Neuronal stem cell (in vitro differentiated cells): ENCODE measurements at regions not wholly inside any gene's neighbourhood (a gene's known extent, or its start where the extent isn't known, plus 50 kb on each side); places are given as distances from the start of the nearest gene placed in this dataset.

Experiments
- DNase-seq: peaks from one replicate; pipeline ENCODE4 v3.0.0-alpha.2; 2013; ENCODE audit warnings: low spot score
- H2AFZ ChIP-seq: one replicate; pipeline ENCODE4 v1.6.1; 2013; ENCODE audit warnings: mild to moderate bottlenecking, low read length, inconsistent platforms
- H2AK5ac ChIP-seq: 2 replicates; pipeline ENCODE4 v1.6.1; 2013; ENCODE audit warnings: low read depth, mild to moderate bottlenecking, inconsistent platforms, low read length, moderate library complexity, mixed read lengths
- H2BK120ac ChIP-seq: 2 replicates; pipeline ENCODE4 v1.6.1; 2013; ENCODE audit warnings: low read depth, mild to moderate bottlenecking, inconsistent platforms, low read length, moderate library complexity, mixed read lengths
- H2BK12ac ChIP-seq: one replicate; pipeline ENCODE4 v1.6.1; 2013; ENCODE audit warnings: low read length, inconsistent platforms
- H2BK15ac ChIP-seq: 2 replicates; pipeline ENCODE4 v1.6.1; 2013; ENCODE audit warnings: mild to moderate bottlenecking, low read length, inconsistent platforms, mixed read lengths
- H2BK5ac ChIP-seq: one replicate; pipeline ENCODE4 v1.6.1; 2013; ENCODE audit warnings: inconsistent platforms, mild to moderate bottlenecking, low read length, moderate library complexity
- H3K14ac ChIP-seq: one replicate; pipeline ENCODE4 v1.6.1; 2013; ENCODE audit warnings: low read length, inconsistent platforms
- H3K18ac ChIP-seq: 2 replicates; pipeline ENCODE4 v1.6.1; 2013; ENCODE audit warnings: low read length, inconsistent platforms
- H3K23ac ChIP-seq: 2 replicates; pipeline ENCODE4 v1.6.1; 2013; ENCODE audit warnings: low read depth, mild to moderate bottlenecking, mixed read lengths, low read length, inconsistent platforms; ENCODE audit not compliant: poor library complexity
- H3K27ac ChIP-seq: replicated peaks from 3 replicates; pipeline ENCODE4 v1.5.1; 2013; ENCODE audit warnings: low read length, inconsistent platforms
- H3K27me3 ChIP-seq, 3 experiments: 2 replicates each; pipeline ENCODE4 v1.6.1; 2013; ENCODE audit warnings: low read length in 3 of 3, mild to moderate bottlenecking in 2 of 3, inconsistent platforms in 1 of 3, low read depth in 1 of 3, mixed read lengths in 1 of 3, moderate library complexity in 1 of 3; ENCODE audit not compliant: control insufficient read depth in 3 of 3, insufficient read depth in 3 of 3
- H3K36me3 ChIP-seq, 2 donors: replicated peaks in 1 of 2; 2 replicates each; pipeline ENCODE4 v1.6.1; 2013; ENCODE audit warnings: low read length in 2 of 2; ENCODE audit not compliant: control insufficient read depth in 2 of 2, insufficient read depth in 2 of 2
- H3K4ac ChIP-seq: 2 replicates; pipeline ENCODE4 v1.6.1; 2013; ENCODE audit warnings: inconsistent platforms, mild to moderate bottlenecking, low read length, moderate library complexity
- H3K4me1 ChIP-seq, 2 donors: 1 replicate in 1 of 2; 2 replicates in 1 of 2; pipeline ENCODE4 v1.6.1; 2013; ENCODE audit warnings: low read length in 2 of 2, low read depth in 1 of 2; ENCODE audit not compliant: control insufficient read depth in 2 of 2, insufficient read depth in 1 of 2
- H3K4me2 ChIP-seq: one replicate; pipeline ENCODE4 v1.6.1; 2013; ENCODE audit warnings: mild to moderate bottlenecking, low read length, inconsistent platforms; ENCODE audit not compliant: insufficient read depth, poor library complexity, severe bottlenecking
- H3K4me3 ChIP-seq, 2 donors: 2 replicates each; pipeline ENCODE4 v1.5.1; 2013; ENCODE audit warnings: low read length in 2 of 2, mild to moderate bottlenecking in 2 of 2, inconsistent platforms in 1 of 2, moderate library complexity in 1 of 2
- H3K79me1 ChIP-seq: one replicate; pipeline ENCODE4 v1.6.1; 2013; ENCODE audit warnings: low read depth, mild to moderate bottlenecking, inconsistent platforms, low read length, moderate library complexity
- H3K9ac ChIP-seq: one replicate; pipeline ENCODE4 v1.6.1; 2013; ENCODE audit warnings: mild to moderate bottlenecking, low read depth, low read length, inconsistent platforms; ENCODE audit not compliant: poor library complexity
- H3K9me3 ChIP-seq, 2 donors: replicated peaks in 1 of 2; 2 replicates each; pipeline versions ENCODE3 to v1.6.1; 2013; ENCODE audit warnings: low read length in 2 of 2, mild to moderate bottlenecking in 2 of 2, inconsistent platforms in 1 of 2, low read depth in 1 of 2, mixed read lengths in 1 of 2, moderate library complexity in 1 of 2; ENCODE audit not compliant: control insufficient read depth in 2 of 2, insufficient read depth in 1 of 2
- H4K8ac ChIP-seq: one replicate; pipeline ENCODE4 v1.6.1; 2013; ENCODE audit warnings: low read depth, mild to moderate bottlenecking, inconsistent platforms, low read length, moderate library complexity
- H4K91ac ChIP-seq: one replicate; pipeline ENCODE4 v1.6.1; 2013; ENCODE audit warnings: low read length, low read depth, mild to moderate bottlenecking, inconsistent platforms; ENCODE audit not compliant: poor library complexity
- WGBS, 2 donors: extraction: QIAGEN DNeasy Blood & Tissue Kit; methylation state at CpG; one replicate each; pipeline ENCODE4 v1.1.7; 2013; ENCODE audit warnings: missing lambda C conversion rate in 2 of 2, mixed read lengths in 1 of 2; ENCODE audit not compliant: insufficient read length in 2 of 2, insufficient replicate concordance in 1 of 2; ENCODE audit errors: extremely low coverage in 2 of 2; 5-methylcytosine and 5-hydroxymethylcytosine counted together

- no peak overlapping the region for H3K4me2 ChIP-seq
- no peak overlapping the region for H3K18ac ChIP-seq
- no peak overlapping the region for H3K27ac ChIP-seq
- H4K91ac ChIP-seq = no peak overlapping the region
- H3K79me1 ChIP-seq = no peaks in the 10 kb centered on the region
- no peak overlapping the region for H2AK5ac ChIP-seq
- no peaks in the 10 kb centered on the region for H3K9me3 ChIP-seq
- H3K27me3 ChIP-seq = no peaks in the 10 kb centered on the region
- H2BK120ac ChIP-seq = no peak overlapping the region
- no peaks in the 10 kb centered on the region for H3K36me3 ChIP-seq
- no CpG with 5 or more reads among the region's 3 CpGs for WGBS, 2 donors
- no peak overlapping the region for H3K14ac ChIP-seq
- no peak for DNase-seq
- no peak overlapping the region for H3K23ac ChIP-seq
- H2BK5ac ChIP-seq = no peak overlapping the region
- H3K4me3 ChIP-seq = no peak overlapping the region
- peaks cover 0 to 15% of the 10 kb centered on the region in 2 donors for H3K4me1 ChIP-seq
- H2BK12ac ChIP-seq = no peak overlapping the region
- H2BK15ac ChIP-seq = no peak overlapping the region
- no peak overlapping the region for H4K8ac ChIP-seq
- H2AFZ ChIP-seq = no peak overlapping the region
- H3K9ac ChIP-seq = no peak overlapping the region
- H3K4ac ChIP-seq = no peak overlapping the region
Measured at GRCh38 chr9:108746001-108746400, 109.8 kb downstream of the ACTL7B start.

DNA sequence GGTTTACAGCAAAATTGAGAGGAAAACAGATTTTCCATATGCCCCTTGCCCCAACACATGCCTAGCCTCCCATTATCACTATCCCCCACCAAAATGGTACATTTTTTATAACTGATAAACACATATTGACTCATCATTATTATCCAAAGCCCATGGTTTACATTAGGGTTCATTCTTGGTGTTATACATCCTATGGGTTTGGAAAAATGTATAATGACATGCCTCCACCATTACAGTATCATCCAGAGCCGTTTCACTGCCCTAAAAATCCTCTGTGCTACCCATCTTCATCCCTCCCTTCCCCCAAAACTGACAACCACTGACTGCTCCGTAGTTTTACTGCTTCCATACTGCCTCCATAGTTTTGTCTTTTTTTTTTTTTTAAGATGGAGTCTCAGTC lies 111.1 kb downstream of the ACTL7B start:
- Histone ChIP-seq H2BK15ac (no peak overlapping the region), H3K4me2 (no peak overlapping the region), H3K4me1 (peaks cover 0 to 15% of the 10 kb centered on the region in 2 donors), H3K4me3 (no peak overlapping the region), H4K91ac (no peak overlapping the region), H3K36me3 (no peaks in the 10 kb centered on the region), H3K27ac (no peak overlapping the region), H2AK5ac (no peak overlapping the region), H3K4ac (no peak overlapping the region), H3K14ac (no peak overlapping the region), H2BK120ac (no peak overlapping the region), H4K8ac (no peak overlapping the region), H3K79me1 (no peaks in the 10 kb centered on the region), H3K18ac (no peak overlapping the region), H3K27me3 (no peaks in the 10 kb centered on the region), H2BK12ac (no peak overlapping the region), H2BK5ac (no peak overlapping the region), H3K23ac (no peak overlapping the region), H3K9me3 (no peaks in the 10 kb centered on the region), H2AFZ (no peak overlapping the region), H3K9ac (no peak overlapping the region)
- no CpG with 5 or more reads among the region's 2 CpGs for WGBS, 2 donors
- DNase-seq = no peak

GRCh38 chr9:108743901-108744371 lies 111.8 kb downstream of the ACTL7B start:
- Histone ChIP-seq H3K23ac (no peak overlapping the region), H3K4me1 (peaks cover 0 to 12% of the 10 kb centered on the region in 2 donors), H2BK12ac (peak overlapping the region; percentile 87), H3K27me3 (no peaks in the 10 kb centered on the region), H3K14ac (no peak overlapping the region), H3K27ac (peak overlapping the region; percentile 65), H4K91ac (no peak overlapping the region), H2AFZ (no peak overlapping the region), H3K9me3 (no peaks in the 10 kb centered on the region), H3K36me3 (no peaks in the 10 kb centered on the region), H3K79me1 (no peaks in the 10 kb centered on the region), H4K8ac (no peak overlapping the region), H2BK5ac (no peak overlapping the region), H2BK15ac (no peak overlapping the region), H3K9ac (no peak overlapping the region), H2BK120ac (no peak overlapping the region), H3K4me2 (no peak overlapping the region), H3K4ac (no peak overlapping the region), H3K18ac (peak overlapping the region; percentile 53), H3K4me3 (no peak overlapping the region), H2AK5ac (no peak overlapping the region)
- DNase-seq = peak; percentile 60
- no CpG with 5 or more reads among the region's 6 CpGs for WGBS, 2 donors

- Histone ChIP-seq H2AFZ (no peak overlapping the region), H3K4me2 (no peak overlapping the region), H3K79me1 (no peaks in the 10 kb centered on the region), H3K18ac (no peak overlapping the region), H3K4me1 (peaks cover 0 to 11% of the 10 kb centered on the region in 2 donors), H3K27ac (peak overlapping the region; percentile 62), H2BK120ac (no peak overlapping the region), H2BK12ac (no peak overlapping the region), H3K23ac (no peak overlapping the region), H3K9ac (no peak overlapping the region), H4K8ac (no peak overlapping the region), H3K36me3 (no peaks in the 10 kb centered on the region), H2AK5ac (no peak overlapping the region), H2BK15ac (no peak overlapping the region), H3K4ac (no peak overlapping the region), H3K9me3 (no peaks in the 10 kb centered on the region), H3K4me3 (no peak overlapping the region), H3K27me3 (no peaks in the 10 kb centered on the region), H2BK5ac (no peak overlapping the region), H3K14ac (no peak overlapping the region), H4K91ac (no peak overlapping the region)
- no CpG with 5 or more reads among the region's 2 CpGs for WGBS, 2 donors
- no peak for DNase-seq
Measured at GRCh38 chr9:108743416-108743815, 112.4 kb downstream of the ACTL7B start.
